Epithelial cell of esophagus (primary cell): ENCODE measurements at regions not wholly inside any gene's neighbourhood (a gene's known extent, or its start where the extent isn't known, plus 50 kb on each side); places are given as distances from the start of the nearest gene placed in this dataset.
"Not testable (repeated sequence)": the region's sequence is repeated elsewhere in the genome, so short reads cannot be mapped to it uniquely, and the experiment has no call there.

Experiments
- DNase-seq: peaks from one replicate; pipeline ENCODE4 v3.0.0; 2010; ENCODE audit warnings: low read depth
- H3K4me3 ChIP-seq: 2 replicates; pipeline ENCODE4 v1.5.1; 2011; ENCODE audit warnings: mild to moderate bottlenecking, low read length, control low read depth
- TF ChIP-seq, protein P1 (sequence below): IDR thresholded peaks from 2 replicates; pipeline ENCODE4 v1.5.1; 2011; ENCODE audit warnings: low read depth, mild to moderate bottlenecking, low read length, control low read depth, inconsistent platforms; ENCODE audit not compliant: insufficient read depth; ENCODE audit errors: missing control alignments

DNA sequence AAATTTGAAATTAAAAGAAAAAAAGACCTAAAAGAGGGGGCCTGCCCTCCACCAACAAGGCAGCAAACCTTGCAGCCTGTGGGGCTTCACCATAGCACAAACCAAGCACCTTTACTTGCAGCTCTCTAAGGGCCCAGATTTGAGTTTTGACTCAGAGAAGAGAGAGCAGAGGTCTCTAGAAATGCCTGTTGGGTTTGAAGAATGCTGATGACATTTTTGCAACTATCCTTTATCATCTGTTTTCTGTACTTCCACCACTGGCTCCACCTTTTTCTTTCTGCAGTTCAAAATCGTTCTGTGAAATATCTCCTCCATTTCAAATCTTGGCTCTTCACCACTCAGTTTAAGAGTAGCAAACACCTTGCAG, 83.8 kb upstream of the HMGA2 start:
- no peak for DNase-seq
- peak overlapping the region; percentile 71 for H3K4me3 ChIP-seq
- TF ChIP-seq, protein P1, sequence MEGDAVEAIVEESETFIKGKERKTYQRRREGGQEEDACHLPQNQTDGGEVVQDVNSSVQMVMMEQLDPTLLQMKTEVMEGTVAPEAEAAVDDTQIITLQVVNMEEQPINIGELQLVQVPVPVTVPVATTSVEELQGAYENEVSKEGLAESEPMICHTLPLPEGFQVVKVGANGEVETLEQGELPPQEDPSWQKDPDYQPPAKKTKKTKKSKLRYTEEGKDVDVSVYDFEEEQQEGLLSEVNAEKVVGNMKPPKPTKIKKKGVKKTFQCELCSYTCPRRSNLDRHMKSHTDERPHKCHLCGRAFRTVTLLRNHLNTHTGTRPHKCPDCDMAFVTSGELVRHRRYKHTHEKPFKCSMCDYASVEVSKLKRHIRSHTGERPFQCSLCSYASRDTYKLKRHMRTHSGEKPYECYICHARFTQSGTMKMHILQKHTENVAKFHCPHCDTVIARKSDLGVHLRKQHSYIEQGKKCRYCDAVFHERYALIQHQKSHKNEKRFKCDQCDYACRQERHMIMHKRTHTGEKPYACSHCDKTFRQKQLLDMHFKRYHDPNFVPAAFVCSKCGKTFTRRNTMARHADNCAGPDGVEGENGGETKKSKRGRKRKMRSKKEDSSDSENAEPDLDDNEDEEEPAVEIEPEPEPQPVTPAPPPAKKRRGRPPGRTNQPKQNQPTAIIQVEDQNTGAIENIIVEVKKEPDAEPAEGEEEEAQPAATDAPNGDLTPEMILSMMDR, result no peak

DNA sequence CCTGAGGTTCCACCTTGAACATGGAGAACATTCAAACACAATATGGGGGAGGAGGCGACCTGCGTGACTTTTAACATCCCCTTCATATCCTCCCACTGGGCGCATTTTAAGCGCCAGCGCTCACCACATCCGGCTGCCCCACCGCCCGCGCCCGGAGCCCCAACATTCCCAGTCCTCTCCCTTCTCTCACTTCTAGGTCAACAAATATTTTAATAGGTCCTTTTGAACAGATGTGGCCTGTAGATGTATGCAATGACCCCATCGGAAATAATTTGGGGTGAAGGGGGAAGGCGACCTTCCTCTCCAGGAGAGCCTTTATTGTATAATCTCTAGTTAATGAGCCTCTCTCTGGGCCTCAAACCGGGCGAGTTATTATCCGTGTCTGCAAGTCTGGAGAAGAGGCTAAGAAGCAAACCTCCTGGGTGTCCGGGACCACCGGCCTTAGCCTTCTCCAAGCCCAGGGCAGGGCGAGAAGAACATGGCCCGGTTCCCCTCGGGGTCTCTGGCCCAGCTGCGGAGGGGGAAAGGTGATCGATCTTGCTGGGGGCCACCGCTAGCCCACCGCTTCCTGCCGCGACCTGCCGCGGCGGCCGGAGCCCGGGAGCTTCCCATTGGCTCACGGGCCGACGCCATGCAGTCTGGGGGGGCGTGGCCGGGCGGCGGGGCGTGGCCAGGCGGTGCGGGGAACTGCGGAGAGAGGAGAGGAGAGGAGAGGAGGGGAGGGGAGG, 83.2 kb upstream of the HMGA2 start:
- TF ChIP-seq, protein P1, result no peak
- peak overlapping the region; percentile 71 for H3K4me3 ChIP-seq
- DNase-seq, result peak; percentile 87

DNA sequence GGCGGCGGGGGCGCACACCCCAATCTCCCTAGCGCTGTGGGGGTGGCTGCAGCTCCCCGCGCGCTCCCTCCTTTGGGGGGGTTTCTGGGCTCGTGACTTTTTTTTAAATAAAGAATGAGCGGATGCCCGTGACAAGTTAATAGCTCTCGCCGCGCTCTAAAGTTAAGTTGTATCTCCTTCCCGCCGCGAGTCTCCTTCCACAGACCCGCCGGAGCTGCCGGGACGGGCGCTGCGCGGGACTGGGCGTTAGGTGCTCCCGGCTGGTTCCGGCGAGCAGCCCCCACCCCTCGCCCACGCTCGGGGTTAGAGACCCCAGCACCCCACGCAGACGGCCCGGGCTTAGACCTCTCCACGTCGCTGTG, 82.6 kb upstream of the HMGA2 start:
- peak; percentile 48 for DNase-seq
- TF ChIP-seq, protein P1, result no peak
- H3K4me3 ChIP-seq, result peak overlapping the region; percentile 71

DNA sequence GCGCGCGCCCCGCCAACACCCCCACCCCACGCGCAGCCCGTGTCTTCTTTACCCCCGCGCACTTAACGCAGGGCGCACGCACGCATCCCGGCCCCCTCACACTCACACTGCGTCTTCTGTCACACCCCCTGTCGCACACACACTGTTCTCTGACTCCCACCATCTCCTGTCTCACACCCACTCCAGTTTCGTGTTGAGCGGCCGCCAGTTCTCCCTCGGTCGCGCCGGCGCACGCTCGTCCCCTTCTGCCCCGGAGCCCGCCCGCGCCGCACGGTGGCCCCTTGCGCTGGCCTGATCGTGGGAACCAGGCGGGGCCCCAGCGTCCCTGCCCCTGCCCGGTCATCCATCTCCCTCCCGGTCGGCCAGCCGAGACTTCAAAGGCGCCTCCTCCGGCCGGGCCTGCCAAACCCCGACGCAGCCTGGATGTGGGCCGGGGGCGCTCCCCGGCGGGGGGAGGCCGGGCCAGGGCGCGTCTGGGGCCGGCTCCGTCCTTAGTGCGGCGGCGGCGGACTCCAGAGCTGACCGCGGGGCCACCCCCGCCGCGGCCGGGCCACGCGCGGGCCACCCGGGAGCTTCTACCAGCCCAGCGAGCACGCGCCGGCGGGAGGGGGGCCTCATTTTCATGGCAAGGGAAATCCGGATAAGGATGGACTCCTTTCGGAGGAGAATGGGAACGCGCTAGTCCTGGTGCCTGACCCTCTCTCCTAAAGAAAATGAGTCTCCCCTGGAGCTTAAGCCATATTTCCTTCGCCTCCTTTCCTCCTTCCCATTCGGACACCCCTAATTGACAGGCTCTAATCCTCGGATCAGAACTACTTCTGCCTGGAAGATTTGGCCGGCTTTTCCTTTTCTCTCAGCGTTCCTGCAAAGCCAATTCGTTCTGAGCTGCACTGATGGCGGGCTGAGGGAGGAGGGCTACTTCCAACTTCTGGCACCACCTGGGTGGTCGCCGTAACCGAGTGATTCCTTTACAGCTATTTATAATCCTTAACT, 82.0 kb upstream of the HMGA2 start:
- TF ChIP-seq, protein P1, result no peak

DNA sequence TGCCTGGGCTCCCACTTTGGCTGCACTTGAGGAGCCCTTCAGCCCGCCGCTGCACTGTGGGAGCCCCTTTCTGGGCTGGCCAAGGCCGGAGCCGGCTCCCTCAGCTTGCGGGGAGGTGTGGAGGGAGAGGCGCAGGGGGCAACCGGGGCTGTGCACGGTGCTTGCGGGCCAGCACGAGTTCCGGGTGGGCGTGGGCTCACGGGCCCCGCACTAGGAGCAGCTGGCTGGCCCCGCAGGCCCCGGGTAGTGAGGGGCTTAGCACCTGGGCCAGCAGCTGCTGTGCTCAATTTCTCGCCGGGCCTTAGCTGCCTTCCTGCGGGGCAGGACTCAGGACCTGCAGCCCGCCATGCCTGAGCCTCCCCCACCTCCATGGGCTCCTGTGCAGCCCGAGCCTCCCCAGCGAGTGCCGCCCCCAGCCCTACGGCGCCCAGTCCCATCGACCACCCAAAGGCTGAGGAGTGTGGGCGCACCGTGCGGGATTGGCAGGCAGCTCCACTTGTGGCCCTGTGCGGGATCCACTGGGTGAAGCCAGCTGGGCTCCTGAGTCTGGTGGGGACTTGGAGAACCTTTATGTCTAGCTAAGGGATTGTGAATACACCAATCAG, 79.9 kb upstream of the HMGA2 start:
- not testable (repeated sequence) for H3K4me3 ChIP-seq

More for the DNA sequence above, 82.0 kb upstream of the HMGA2 start:
- H3K4me3 ChIP-seq, result peak overlapping the region; percentile 71
- DNase-seq, result peak; percentile 44

DNA sequence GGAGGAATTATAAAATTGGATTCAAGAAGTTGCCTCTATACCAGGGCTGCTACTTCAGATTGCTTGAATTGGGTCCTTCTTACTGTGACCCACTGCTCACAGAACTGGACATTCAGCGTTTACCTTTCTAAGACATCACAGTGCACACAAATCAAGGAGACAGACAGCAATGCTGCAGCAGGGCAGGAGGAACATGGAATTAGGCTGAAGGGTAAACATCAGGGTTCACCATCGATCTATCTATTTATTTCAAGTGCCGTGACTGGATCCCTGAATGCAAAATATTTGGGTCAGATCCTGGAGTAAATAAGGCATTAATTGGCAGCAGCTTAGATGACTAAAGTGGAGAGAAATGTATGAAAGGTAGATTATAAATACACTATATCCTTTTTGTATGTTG, 76.9 kb upstream of the HMGA2 start:
- no peak for DNase-seq

More for the DNA sequence above, 79.9 kb upstream of the HMGA2 start:
- DNase-seq, result not testable (repeated sequence)

DNA sequence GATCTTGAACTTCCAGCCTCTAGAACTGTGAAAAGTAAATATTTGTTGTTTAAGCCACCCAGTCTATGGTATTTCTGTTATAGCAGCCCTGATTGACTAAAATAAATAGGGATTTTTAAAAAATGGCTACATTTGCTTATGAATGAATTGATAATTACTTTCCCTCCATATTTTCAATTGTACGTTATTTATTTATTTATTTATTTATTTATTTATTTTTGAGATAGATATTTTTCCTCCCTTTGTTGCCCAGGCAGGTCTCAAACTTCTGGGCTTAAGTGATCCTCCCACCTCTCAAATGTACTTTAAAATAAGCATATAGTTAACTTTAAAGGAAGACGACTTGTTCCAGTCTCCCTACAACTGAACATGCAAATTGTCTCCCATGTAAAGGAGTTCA, 76.0 kb upstream of the HMGA2 start:
- H3K4me3 ChIP-seq, result no peak overlapping the region
- no peak for DNase-seq
- TF ChIP-seq, protein P1, result no peak

More for the DNA sequence above, 76.9 kb upstream of the HMGA2 start:
- TF ChIP-seq, protein P1, result no peak
- H3K4me3 ChIP-seq, result no peak overlapping the region
